ENCODE measurements at regions not wholly inside any gene's neighbourhood (a gene's known extent, or its start where the extent isn't known, plus 50 kb on each side); places are given as distances from the start of the nearest gene placed in this dataset.

- CTCF ChIA-PET: no interaction called here
- no peak overlapping the region for H2AFZ ChIP-seq (replicated peaks; ENCODE audit: low read length, poor library complexity)
- H2BK15ac ChIP-seq (ENCODE audit: low read depth, low read length): no peak overlapping the region
- H4K20me1 ChIP-seq (ENCODE audit: insufficient read depth, low read length): no peaks in the 10 kb centered on the region
- POLR2A ChIA-PET (ENCODE audit: unreplicated experiment): no interaction called here
- DNase-seq (no peak), ATAC-seq (ENCODE audit: low read depth) (no peak)
- no peaks in the 10 kb centered on the region for H3K36me3 ChIP-seq (ENCODE audit: control insufficient read depth, insufficient read depth, low read length)
- H3K9me1 ChIP-seq (ENCODE audit: insufficient read depth, low read length): peaks cover 3% of the 10 kb centered on the region
- TF ChIP-seq CTCF (conservative IDR thresholded peaks at IDR 0.05; ENCODE audit: low read depth, low read length): no peak
- TF ChIP-seq MAFK (IDR thresholded peaks at IDR 0.05; ENCODE audit: low read depth, low read length): no peak
- TF ChIP-seq SMC3 (IDR thresholded peaks at IDR 0.05; ENCODE audit: low read depth, low read length): no peak
- no peak for TF ChIP-seq FOS (IDR thresholded peaks at IDR 0.05; ENCODE audit: low read depth, low read length)
- no peak for TF ChIP-seq RFX5 (IDR thresholded peaks at IDR 0.05; ENCODE audit: low read depth, low read length)
- TF ChIP-seq ELK1 (IDR thresholded peaks at IDR 0.05; ENCODE audit: borderline replicate concordance, low read depth, low read length): no peak
- no peak for TF ChIP-seq CHD1 (IDR thresholded peaks at IDR 0.05; ENCODE audit: low read depth, low read length)
- no peak for TF ChIP-seq BHLHE40 (IDR thresholded peaks at IDR 0.05; ENCODE audit: low read depth, low read length)
- TF ChIP-seq RCOR1 (IDR thresholded peaks at IDR 0.05; ENCODE audit: insufficient replicate concordance, low read length): no peak
- TF ChIP-seq CEBPB (IDR thresholded peaks at IDR 0.05; ENCODE audit: low read depth, low read length): no peak
- H3K27ac ChIP-seq (ENCODE audit: insufficient read depth, low read length): no peak overlapping the region
- no peak overlapping the region for H3K4ac ChIP-seq (ENCODE audit: low read depth, low read length)
- H2AK5ac ChIP-seq (ENCODE audit: low read depth, low read length): no peak overlapping the region
- H2BK5ac ChIP-seq (ENCODE audit: low read depth, low read length, poor library complexity, severe bottlenecking): no peak overlapping the region
- H2AK9ac ChIP-seq (replicated peaks; ENCODE audit: low read depth, low read length, poor library complexity): no peak overlapping the region
- no TSS peak for BruUV-seq (replicated peaks)
- H3K23ac ChIP-seq (ENCODE audit: low read depth, low read length): no peak overlapping the region
- H3K18ac ChIP-seq (ENCODE audit: low read depth, low read length): no peak overlapping the region
- H4K8ac ChIP-seq (ENCODE audit: low read depth in 2 of 2, low read length in 2 of 2): no peak overlapping the region
- H2BK120ac ChIP-seq (ENCODE audit: low read depth, low read length): no peak overlapping the region
- intact Hi-C loops (cut with micrococcal nuclease) (loop anchor here (5.0 kb wide), 1 partner anchor 92 kb away; the partner anchor contains the start of gene NANOGP8), in situ Hi-C loops (cut with MboI; ENCODE audit: low sequenced_read_pairs) (no loop called here), dilution Hi-C loops (cut with HindIII; ENCODE audit: low sequenced_read_pairs, unreplicated experiment) (no loop called here)
- H3K79me1 ChIP-seq (ENCODE audit: low read depth in 1 of 2, low read length in 2 of 2): no peaks in the 10 kb centered on the region
- H3K14ac ChIP-seq (replicated peaks; ENCODE audit: low read depth, low read length): no peak overlapping the region
- peaks cover 2% of the 10 kb centered on the region; the same call in 1 of the 2 replicates for H3K4me1 ChIP-seq (ENCODE audit: control insufficient read depth, insufficient read depth, low read length)
- no peak overlapping the region for H3K9ac ChIP-seq (ENCODE audit: low read depth, low read length)
- no peak overlapping the region for H4K91ac ChIP-seq (ENCODE audit: insufficient read depth, low read depth, low read length)
- H3K4me3 ChIP-seq (ENCODE audit: insufficient read depth, low read depth, low read length): no peak overlapping the region
- H2BK20ac ChIP-seq (ENCODE audit: low read depth, low read length): no peak overlapping the region
- H3K56ac ChIP-seq (ENCODE audit: extremely low read depth, insufficient read depth, low read length): no peak overlapping the region
- H3K27me3 ChIP-seq (ENCODE audit: control insufficient read depth, insufficient read depth, low read length): no peaks in the 10 kb centered on the region
- H3K9me3 ChIP-seq (ENCODE audit: control insufficient read depth, insufficient read depth, low read length): no peaks in the 10 kb centered on the region
- no peak overlapping the region for H4K5ac ChIP-seq (ENCODE audit: low read depth, low read length)
- no CpG with 5 or more reads among the region's 3 CpGs for WGBS, 2 experiments (ENCODE audit: extremely low coverage in 2 of 2, insufficient read length in 1 of 2)
- no peak overlapping the region for H3K4me2 ChIP-seq (ENCODE audit: low read depth, low read length)
Observed at GRCh38 chr15:35179739-35180138, 94.6 kb upstream of the NANOGP8 start.
